ENCODE measurements at regions not wholly inside any gene's neighbourhood (a gene's known extent, or its start where the extent isn't known, plus 50 kb on each side); places are given as distances from the start of the nearest gene placed in this dataset.

GRCh38 chr6:170177772-170178560, 112.9 kb downstream of the DLL1 start:
- DNase-seq (ENCODE audit: low read depth): no peak

- DNase-seq (ENCODE audit: low read depth): no peak
Observed at GRCh38 chr6:170176898-170177771, 113.7 kb downstream of the DLL1 start.

GRCh38 chr6:170176136-170176897, 114.6 kb downstream of the DLL1 start:
- DNase-seq (ENCODE audit: low read depth): no peak

- DNase-seq (ENCODE audit: low read depth): no peak
Observed at GRCh38 chr6:170175644-170176135, 115.2 kb downstream of the DLL1 start.

- DNase-seq (ENCODE audit: low read depth): no peak
Observed at GRCh38 chr6:170174771-170175643, 115.9 kb downstream of the DLL1 start.

- DNase-seq (ENCODE audit: low read depth): no peak
Observed at GRCh38 chr6:170174124-170174770, 116.6 kb downstream of the DLL1 start.

GRCh38 chr6:170173335-170173881, 117.5 kb downstream of the DLL1 start:
- no peak for DNase-seq (ENCODE audit: low read depth)

- no peak for DNase-seq (ENCODE audit: low read depth)
Observed at GRCh38 chr6:170172825-170173256, 118.0 kb downstream of the DLL1 start.

GRCh38 chr6:170172392-170172791, 118.5 kb downstream of the DLL1 start:
- DNase-seq (ENCODE audit: low read depth): no peak

GRCh38 chr6:170167657-170168159, 123.2 kb downstream of the DLL1 start:
- no peak for DNase-seq (ENCODE audit: low read depth)

- DNase-seq (ENCODE audit: low read depth): no peak
Observed at GRCh38 chr6:170166511-170167122, 124.3 kb downstream of the DLL1 start.

- no peak for DNase-seq (ENCODE audit: low read depth)
Observed at GRCh38 chr6:170165471-170166117, 125.3 kb downstream of the DLL1 start.

GRCh38 chr6:170165085-170165470, 125.8 kb downstream of the DLL1 start:
- no peak for DNase-seq (ENCODE audit: low read depth)

GRCh38 chr6:170164271-170164900, 126.5 kb downstream of the DLL1 start:
- DNase-seq (ENCODE audit: low read depth): no peak

- no peak for DNase-seq (ENCODE audit: low read depth)
Observed at GRCh38 chr6:170163405-170164170, 127.3 kb downstream of the DLL1 start.

- DNase-seq (ENCODE audit: low read depth): no peak
Observed at GRCh38 chr6:170162775-170163404, 128.0 kb downstream of the DLL1 start.

GRCh38 chr6:170162011-170162774, 128.7 kb downstream of the DLL1 start:
- no peak for DNase-seq (ENCODE audit: low read depth)

All from GM04503 (cell line).